Liver (tissue), 8 donors: ENCODE measurements at regions not wholly inside any gene's neighbourhood (a gene's known extent, or its start where the extent isn't known, plus 50 kb on each side); places are given as distances from the start of the nearest gene placed in this dataset.

Experiments used
- DNase-seq: peaks from one replicate; pipeline ENCODE4 v3.0.0-alpha.2; 2017; ENCODE audit warnings: low spot score
- H3K27ac ChIP-seq, 2 donors: one replicate each; pipeline ENCODE4 v1.7.0; 2013; ENCODE audit warnings: inconsistent platforms in 2 of 2, low read length in 2 of 2, control low read depth in 1 of 2, low read depth in 1 of 2, mild to moderate bottlenecking in 1 of 2
- H3K27me3 ChIP-seq, 4 donors: one replicate each; pipeline versions ENCODE4 v1.6.1 to v1.7.0; 2013; ENCODE audit warnings: low read length in 3 of 4, inconsistent platforms in 1 of 4, mild to moderate bottlenecking in 1 of 4, moderate library complexity in 1 of 4; ENCODE audit not compliant: control insufficient read depth in 4 of 4, insufficient read depth in 4 of 4
- H3K36me3 ChIP-seq, 4 donors: one replicate each; pipeline versions ENCODE4 v1.6.1 to v1.7.0; 2013; ENCODE audit warnings: low read length in 3 of 4, mild to moderate bottlenecking in 3 of 4, low read depth in 1 of 4, moderate library complexity in 1 of 4; ENCODE audit not compliant: control insufficient read depth in 4 of 4, insufficient read depth in 3 of 4
- H3K4me1 ChIP-seq, 4 donors: one replicate each; pipeline versions ENCODE4 v1.6.1 to v1.7.0; 2013; ENCODE audit warnings: low read length in 3 of 4, mild to moderate bottlenecking in 3 of 4, moderate library complexity in 1 of 4; ENCODE audit not compliant: control insufficient read depth in 4 of 4, insufficient read depth in 4 of 4
- H3K4me3 ChIP-seq, 3 donors: one replicate each; pipeline versions ENCODE4 v1.6.1 to v1.7.0; 2013; ENCODE audit warnings: low read length in 3 of 3, control low read depth in 1 of 3, low read depth in 1 of 3, mild to moderate bottlenecking in 1 of 3
- H3K9ac ChIP-seq, 2 donors: one replicate each; pipeline ENCODE4 v1.7.0; 2013; ENCODE audit warnings: low read length in 2 of 2, mild to moderate bottlenecking in 2 of 2, moderate library complexity in 2 of 2, control low read depth in 1 of 2, low read depth in 1 of 2
- H3K9me3 ChIP-seq, 4 donors: one replicate each; pipeline versions ENCODE4 v1.6.1 to v1.7.0; 2013; ENCODE audit warnings: low read length in 3 of 4; ENCODE audit not compliant: control insufficient read depth in 4 of 4
- EGR1 ChIP-seq, 2 donors: IDR thresholded peaks; 2 replicates each; pipeline ENCODE4 v1.6.1; 2016 to 2018; ENCODE audit warnings: antibody characterized with exemption in 2 of 2, low read depth in 2 of 2
- FOXA2 ChIP-seq: IDR thresholded peaks from 2 replicates; pipeline ENCODE4 v1.6.1; 2016; ENCODE audit warnings: antibody characterized with exemption
- GABPA ChIP-seq, 2 donors: IDR thresholded peaks in 1 of 2; conservative IDR thresholded peaks in 1 of 2; 2 replicates each; pipeline ENCODE4 v1.6.1; 2016; ENCODE audit warnings: antibody characterized with exemption in 2 of 2, mild to moderate bottlenecking in 1 of 2, moderate library complexity in 1 of 2
- HNF4A ChIP-seq, 2 donors: conservative IDR thresholded peaks; 2 replicates each; pipeline ENCODE4 v1.6.1; 2016; ENCODE audit warnings: antibody characterized with exemption in 2 of 2, mild to moderate bottlenecking in 2 of 2
- JUND ChIP-seq, 2 donors: IDR thresholded peaks; 2 replicates each; pipeline ENCODE4 v1.6.1; 2016; ENCODE audit warnings: antibody characterized with exemption in 2 of 2
- NR2F2 ChIP-seq: IDR thresholded peaks from 2 replicates; pipeline ENCODE4 v1.6.1; 2016; ENCODE audit warnings: antibody characterized with exemption
- RAD21 ChIP-seq, 2 donors: IDR thresholded peaks; 2 replicates each; pipeline ENCODE4 v1.6.1; 2016; ENCODE audit warnings: antibody characterized with exemption in 2 of 2, mild to moderate bottlenecking in 2 of 2
- SP1 ChIP-seq: IDR thresholded peaks from 2 replicates; pipeline ENCODE4 v1.6.1; 2018; ENCODE audit warnings: antibody characterized with exemption, mild to moderate bottlenecking
- TAF1 ChIP-seq: conservative IDR thresholded peaks from 2 replicates; pipeline ENCODE4 v1.6.1; 2016; ENCODE audit warnings: antibody characterized with exemption, mild to moderate bottlenecking
- YY1 ChIP-seq: IDR thresholded peaks from 2 replicates; pipeline ENCODE4 v1.6.1; 2016; ENCODE audit warnings: antibody characterized with exemption, mild to moderate bottlenecking
- WGBS: extraction: QIAGEN DNeasy Blood & Tissue Kit; methylation state at CpG from one replicate; pipeline ENCODE4 v1.1.7; 2013; 5-methylcytosine and 5-hydroxymethylcytosine counted together
- TF ChIP-seq, protein P1 (sequence below): IDR thresholded peaks from 2 replicates; pipeline ENCODE4 v1.6.1; 2016; ENCODE audit warnings: antibody characterized with exemption
- TF ChIP-seq, protein P2 (sequence below): IDR thresholded peaks from 2 replicates; pipeline ENCODE4 v1.6.1; 2016; ENCODE audit warnings: antibody characterized with exemption
- TF ChIP-seq, protein P3 (sequence below): IDR thresholded peaks from 2 replicates; pipeline ENCODE4 v1.6.1; 2016; ENCODE audit warnings: antibody characterized with exemption
- TF ChIP-seq, protein P4 (sequence below): fragments of 150-350 bp; IDR thresholded peaks from 2 replicates; pipeline ENCODE4 v1.5.1; 2017; ENCODE audit warnings: improper control_type of control experiment, low read depth, low read length; ENCODE audit not compliant: missing input control
- TF ChIP-seq, protein P5 (sequence below): IDR thresholded peaks from 2 replicates; pipeline ENCODE4 v1.6.1; 2016; ENCODE audit warnings: antibody characterized with exemption, mild to moderate bottlenecking
- donor health status: healthy.
- donor health status: healthy.
- donor health status: healthy.
- donor health status: healthy.
- donor health status: healthy.

DNA sequence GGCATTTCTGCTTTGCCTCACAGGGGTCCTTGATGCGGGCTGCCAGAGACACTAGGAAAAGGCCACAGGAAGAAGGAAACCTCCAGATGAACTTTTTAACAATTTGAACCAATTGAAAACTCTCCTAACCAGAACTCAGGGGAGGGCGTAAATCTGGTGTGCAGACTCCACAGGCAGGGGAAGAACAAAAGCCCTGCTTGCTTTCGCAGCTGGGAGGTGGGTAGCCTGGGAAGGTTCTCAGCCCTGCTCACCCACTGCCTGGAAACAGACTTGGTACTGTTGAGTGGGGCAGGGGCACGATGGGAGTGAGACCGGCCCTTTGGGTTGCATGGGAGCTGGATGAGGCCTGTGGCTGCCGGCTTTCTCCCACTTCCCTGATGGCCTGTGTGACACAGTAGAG lies 237.8 kb upstream of the TLE4 start:
- peaks cover 0 to 8% (median 5%) of the 10 kb centered on the region in 4 donors for H3K9me3 ChIP-seq
- WGBS, result 85% methylated on average over 6 of the region's 6 CpGs
- TF ChIP-seq, protein P1, sequence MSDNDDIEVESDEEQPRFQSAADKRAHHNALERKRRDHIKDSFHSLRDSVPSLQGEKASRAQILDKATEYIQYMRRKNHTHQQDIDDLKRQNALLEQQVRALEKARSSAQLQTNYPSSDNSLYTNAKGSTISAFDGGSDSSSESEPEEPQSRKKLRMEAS, result no peak
- TF ChIP-seq, protein P2, sequence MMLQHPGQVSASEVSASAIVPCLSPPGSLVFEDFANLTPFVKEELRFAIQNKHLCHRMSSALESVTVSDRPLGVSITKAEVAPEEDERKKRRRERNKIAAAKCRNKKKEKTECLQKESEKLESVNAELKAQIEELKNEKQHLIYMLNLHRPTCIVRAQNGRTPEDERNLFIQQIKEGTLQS, result no peak
- TF ChIP-seq HNF4A (conservative IDR thresholded peaks at IDR 0.05) (no peak), GABPA (IDR thresholded peaks at IDR 0.05 in 1 of 2, conservative IDR thresholded peaks at IDR 0.05 in 1 of 2) (no peak), NR2F2 (no peak), FOXA2 (no peak), RAD21 (IDR thresholded peaks at IDR 0.05) (no peak), TAF1 (no peak), JUND (IDR thresholded peaks at IDR 0.05) (no peak), SP1 (no peak)
- TF ChIP-seq, protein P3, sequence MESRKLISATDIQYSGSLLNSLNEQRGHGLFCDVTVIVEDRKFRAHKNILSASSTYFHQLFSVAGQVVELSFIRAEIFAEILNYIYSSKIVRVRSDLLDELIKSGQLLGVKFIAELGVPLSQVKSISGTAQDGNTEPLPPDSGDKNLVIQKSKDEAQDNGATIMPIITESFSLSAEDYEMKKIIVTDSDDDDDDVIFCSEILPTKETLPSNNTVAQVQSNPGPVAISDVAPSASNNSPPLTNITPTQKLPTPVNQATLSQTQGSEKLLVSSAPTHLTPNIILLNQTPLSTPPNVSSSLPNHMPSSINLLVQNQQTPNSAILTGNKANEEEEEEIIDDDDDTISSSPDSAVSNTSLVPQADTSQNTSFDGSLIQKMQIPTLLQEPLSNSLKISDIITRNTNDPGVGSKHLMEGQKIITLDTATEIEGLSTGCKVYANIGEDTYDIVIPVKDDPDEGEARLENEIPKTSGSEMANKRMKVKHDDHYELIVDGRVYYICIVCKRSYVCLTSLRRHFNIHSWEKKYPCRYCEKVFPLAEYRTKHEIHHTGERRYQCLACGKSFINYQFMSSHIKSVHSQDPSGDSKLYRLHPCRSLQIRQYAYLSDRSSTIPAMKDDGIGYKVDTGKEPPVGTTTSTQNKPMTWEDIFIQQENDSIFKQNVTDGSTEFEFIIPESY, result no peak
- TF ChIP-seq, protein P4, sequence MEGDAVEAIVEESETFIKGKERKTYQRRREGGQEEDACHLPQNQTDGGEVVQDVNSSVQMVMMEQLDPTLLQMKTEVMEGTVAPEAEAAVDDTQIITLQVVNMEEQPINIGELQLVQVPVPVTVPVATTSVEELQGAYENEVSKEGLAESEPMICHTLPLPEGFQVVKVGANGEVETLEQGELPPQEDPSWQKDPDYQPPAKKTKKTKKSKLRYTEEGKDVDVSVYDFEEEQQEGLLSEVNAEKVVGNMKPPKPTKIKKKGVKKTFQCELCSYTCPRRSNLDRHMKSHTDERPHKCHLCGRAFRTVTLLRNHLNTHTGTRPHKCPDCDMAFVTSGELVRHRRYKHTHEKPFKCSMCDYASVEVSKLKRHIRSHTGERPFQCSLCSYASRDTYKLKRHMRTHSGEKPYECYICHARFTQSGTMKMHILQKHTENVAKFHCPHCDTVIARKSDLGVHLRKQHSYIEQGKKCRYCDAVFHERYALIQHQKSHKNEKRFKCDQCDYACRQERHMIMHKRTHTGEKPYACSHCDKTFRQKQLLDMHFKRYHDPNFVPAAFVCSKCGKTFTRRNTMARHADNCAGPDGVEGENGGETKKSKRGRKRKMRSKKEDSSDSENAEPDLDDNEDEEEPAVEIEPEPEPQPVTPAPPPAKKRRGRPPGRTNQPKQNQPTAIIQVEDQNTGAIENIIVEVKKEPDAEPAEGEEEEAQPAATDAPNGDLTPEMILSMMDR, result no peak
- TF ChIP-seq, protein P5, sequence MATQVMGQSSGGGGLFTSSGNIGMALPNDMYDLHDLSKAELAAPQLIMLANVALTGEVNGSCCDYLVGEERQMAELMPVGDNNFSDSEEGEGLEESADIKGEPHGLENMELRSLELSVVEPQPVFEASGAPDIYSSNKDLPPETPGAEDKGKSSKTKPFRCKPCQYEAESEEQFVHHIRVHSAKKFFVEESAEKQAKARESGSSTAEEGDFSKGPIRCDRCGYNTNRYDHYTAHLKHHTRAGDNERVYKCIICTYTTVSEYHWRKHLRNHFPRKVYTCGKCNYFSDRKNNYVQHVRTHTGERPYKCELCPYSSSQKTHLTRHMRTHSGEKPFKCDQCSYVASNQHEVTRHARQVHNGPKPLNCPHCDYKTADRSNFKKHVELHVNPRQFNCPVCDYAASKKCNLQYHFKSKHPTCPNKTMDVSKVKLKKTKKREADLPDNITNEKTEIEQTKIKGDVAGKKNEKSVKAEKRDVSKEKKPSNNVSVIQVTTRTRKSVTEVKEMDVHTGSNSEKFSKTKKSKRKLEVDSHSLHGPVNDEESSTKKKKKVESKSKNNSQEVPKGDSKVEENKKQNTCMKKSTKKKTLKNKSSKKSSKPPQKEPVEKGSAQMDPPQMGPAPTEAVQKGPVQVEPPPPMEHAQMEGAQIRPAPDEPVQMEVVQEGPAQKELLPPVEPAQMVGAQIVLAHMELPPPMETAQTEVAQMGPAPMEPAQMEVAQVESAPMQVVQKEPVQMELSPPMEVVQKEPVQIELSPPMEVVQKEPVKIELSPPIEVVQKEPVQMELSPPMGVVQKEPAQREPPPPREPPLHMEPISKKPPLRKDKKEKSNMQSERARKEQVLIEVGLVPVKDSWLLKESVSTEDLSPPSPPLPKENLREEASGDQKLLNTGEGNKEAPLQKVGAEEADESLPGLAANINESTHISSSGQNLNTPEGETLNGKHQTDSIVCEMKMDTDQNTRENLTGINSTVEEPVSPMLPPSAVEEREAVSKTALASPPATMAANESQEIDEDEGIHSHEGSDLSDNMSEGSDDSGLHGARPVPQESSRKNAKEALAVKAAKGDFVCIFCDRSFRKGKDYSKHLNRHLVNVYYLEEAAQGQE, result no peak
- H3K27ac ChIP-seq, result no peak overlapping the region
- no peak for DNase-seq
- no peaks in the 10 kb centered on the region for H3K4me1 ChIP-seq
- no peaks in the 10 kb centered on the region for H3K36me3 ChIP-seq
- H3K27me3 ChIP-seq, result peaks cover 0 to 2% (median 0%) of the 10 kb centered on the region in 4 donors
- no peak overlapping the region for H3K9ac ChIP-seq
- H3K4me3 ChIP-seq, result no peak overlapping the region

DNA sequence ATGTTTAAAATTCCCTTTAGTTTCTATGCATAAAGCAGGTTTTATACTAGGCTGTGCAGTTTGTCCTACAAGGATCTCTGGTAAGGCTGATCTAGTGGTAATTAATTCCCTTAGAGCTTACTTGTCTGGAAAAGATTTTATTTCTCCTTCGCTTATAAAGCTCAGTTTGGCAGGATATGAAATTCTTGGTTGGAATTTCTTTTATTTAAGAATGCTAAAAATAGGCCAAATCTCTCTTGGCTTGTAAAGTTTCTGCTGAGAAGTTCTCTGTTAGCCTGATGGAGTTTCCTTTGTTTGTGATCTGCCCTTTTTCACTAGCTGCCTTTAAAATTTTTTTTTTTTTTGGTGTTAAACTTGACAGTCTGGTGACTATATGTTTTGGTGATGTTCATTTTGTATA lies 237.1 kb upstream of the TLE4 start:
- Histone ChIP-seq H3K9ac (no peak overlapping the region), H3K36me3 (no peaks in the 10 kb centered on the region), H3K4me1 (no peaks in the 10 kb centered on the region), H3K27ac (no peak overlapping the region), H3K9me3 (peaks cover 0 to 8% (median 5%) of the 10 kb centered on the region in 4 donors), H3K4me3 (no peak overlapping the region), H3K27me3 (peaks cover 0 to 2% (median 0%) of the 10 kb centered on the region in 4 donors)
- DNase-seq, result no peak
- WGBS, result 81% methylated on average over 1 of the region's 1 CpG
- no peak for TF ChIP-seq EGR1 (IDR thresholded peaks at IDR 0.05; ENCODE audit: low read depth in 2 of 2)
- TF ChIP-seq, protein P2, result no peak
- TF ChIP-seq GABPA (IDR thresholded peaks at IDR 0.05 in 1 of 2, conservative IDR thresholded peaks at IDR 0.05 in 1 of 2), result no peak
- TF ChIP-seq SP1, result no peak
- no peak for TF ChIP-seq YY1
